ENCODE measurements at regions not wholly inside any gene's neighbourhood (a gene's known extent, or its start where the extent isn't known, plus 50 kb on each side); places are given as distances from the start of the nearest gene placed in this dataset.
"Not testable (repeated sequence)": the region's sequence is repeated elsewhere in the genome, so short reads cannot be mapped to it uniquely, and the experiment has no call there.

DNA sequence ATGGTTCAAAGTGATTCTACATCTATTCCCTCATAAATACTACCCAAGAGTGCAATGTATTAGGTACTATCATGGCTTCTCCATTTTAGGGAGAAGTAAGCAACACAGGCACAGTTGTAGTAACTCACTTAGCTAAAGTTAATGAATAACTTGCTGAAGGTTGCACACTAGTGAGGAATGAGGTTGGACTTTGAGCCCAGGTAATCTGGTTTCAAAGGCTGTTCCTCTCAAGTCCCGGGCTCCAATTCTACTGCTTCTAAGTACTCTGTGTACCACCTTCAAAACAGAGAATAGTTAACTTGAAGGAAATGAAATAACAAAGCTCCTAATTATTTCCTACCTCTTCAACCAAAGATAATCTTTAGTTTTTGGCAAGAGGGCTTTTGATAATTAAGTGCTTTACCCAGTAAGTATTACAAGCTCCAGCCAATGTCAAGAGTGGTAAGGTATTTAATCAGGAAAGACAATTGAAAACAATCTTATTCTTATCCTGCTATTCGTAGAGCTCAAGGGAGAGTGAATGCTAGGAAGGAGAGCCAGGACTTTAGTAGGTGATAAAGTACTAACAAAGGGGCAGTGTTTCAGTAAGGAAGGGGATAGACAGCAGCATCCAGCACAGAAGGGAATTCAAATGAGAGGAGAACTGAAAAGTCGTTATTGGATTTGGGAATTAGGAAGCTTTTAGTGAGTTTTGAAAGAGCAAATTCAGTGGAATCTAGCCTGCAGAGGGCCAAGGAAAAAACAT lies 158.2 kb upstream of the PTPRZ1 start:
- H3K4me3 ChIP-seq (ENCODE audit: low read depth, low read length), result no peak overlapping the region
- DNase-seq (ENCODE audit: low read depth), result no peak
- no peak for TF ChIP-seq CTCF (IDR thresholded peaks at IDR 0.05; ENCODE audit: insufficient read depth, low read depth, low read length, missing control alignments)

- not testable (repeated sequence) for DNase-seq (ENCODE audit: low read depth); H3K4me3 ChIP-seq (ENCODE audit: low read depth, low read length)
These were observed 160.0 kb upstream of the PTPRZ1 start for GRCh38 chr7:121712961-121713360.

DNA sequence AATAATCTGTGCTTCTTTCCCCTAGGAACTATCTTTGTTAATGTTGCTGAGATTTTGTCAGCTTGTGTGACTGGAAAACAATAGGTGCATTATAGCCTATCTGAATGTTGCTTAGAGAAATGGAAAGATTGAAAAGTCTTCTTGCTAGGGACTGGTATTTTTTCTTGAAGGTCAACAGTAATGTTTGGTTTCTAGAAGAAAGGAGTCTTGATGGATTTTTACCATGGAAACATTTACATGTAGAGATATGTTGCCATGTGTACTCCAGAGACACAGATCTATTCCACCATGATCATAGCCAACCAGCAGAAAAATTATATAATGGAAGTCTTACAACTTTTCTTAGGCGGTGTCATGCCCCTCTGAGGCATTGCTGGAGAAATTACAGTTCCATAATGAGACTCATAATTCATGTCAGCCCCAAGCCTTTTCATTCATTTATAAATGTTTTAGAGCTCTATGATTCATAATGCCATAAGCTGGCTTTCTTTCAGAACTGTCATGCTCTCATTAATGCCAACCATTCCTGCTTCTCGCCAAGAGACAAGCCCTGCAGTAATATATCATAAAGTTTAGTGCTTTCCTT lies 175.1 kb upstream of the PTPRZ1 start:
- no peak for TF ChIP-seq CTCF (IDR thresholded peaks at IDR 0.05; ENCODE audit: insufficient read depth, low read depth, low read length, missing control alignments)
- no peak for DNase-seq (ENCODE audit: low read depth)
- no peak overlapping the region for H3K4me3 ChIP-seq (ENCODE audit: low read depth, low read length)

GRCh38 chr7:121696954-121697353 lies 176.0 kb upstream of the PTPRZ1 start:
- TF ChIP-seq CTCF (IDR thresholded peaks at IDR 0.05; ENCODE audit: insufficient read depth, low read depth, low read length, missing control alignments), result no peak
- DNase-seq (ENCODE audit: low read depth), result no peak
- H3K4me3 ChIP-seq (ENCODE audit: low read depth, low read length), result no peak overlapping the region

DNA sequence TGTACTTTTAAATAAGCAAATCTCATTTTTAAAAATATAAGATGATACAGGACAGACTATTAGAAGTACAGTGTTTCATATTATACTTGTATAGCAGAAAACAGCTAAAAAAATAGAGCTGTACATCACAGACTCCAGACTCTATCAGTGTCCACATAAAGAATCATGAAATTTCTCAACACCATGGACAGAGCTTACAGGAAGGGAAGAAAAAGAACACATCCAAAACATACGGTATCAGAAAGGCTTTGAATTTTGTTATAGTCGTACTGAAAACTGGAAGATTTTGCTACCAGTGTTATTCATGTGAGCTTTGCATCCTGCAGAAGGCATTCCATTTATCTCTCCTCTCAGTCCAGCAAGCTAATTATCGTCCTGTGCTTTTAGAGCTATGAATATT lies 183.2 kb upstream of the PTPRZ1 start:
- DNase-seq (ENCODE audit: low read depth), result no peak
- TF ChIP-seq CTCF (IDR thresholded peaks at IDR 0.05; ENCODE audit: insufficient read depth, low read depth, low read length, missing control alignments), result no peak
- no peak overlapping the region for H3K4me3 ChIP-seq (ENCODE audit: low read depth, low read length)

DNA sequence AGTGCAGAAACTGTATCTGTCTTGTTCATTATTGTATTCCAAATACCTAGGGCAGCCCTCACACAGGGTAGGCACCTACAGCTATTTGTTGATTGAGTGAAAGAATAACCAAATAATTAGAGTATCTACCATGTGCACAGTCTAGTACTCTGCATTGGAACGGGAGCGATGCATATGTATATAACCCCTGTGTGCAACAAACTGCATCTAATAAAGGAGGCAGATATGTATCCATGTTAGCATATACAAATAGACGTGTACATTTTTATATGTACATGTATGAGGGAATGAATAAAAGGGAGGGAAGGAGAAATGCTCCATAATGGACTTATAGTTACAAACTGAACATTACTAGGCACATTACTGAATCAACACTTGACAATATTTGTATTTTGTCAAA lies 191.3 kb upstream of the PTPRZ1 start:
- H3K4me3 ChIP-seq (ENCODE audit: low read depth, low read length), result no peak overlapping the region
- no peak for DNase-seq (ENCODE audit: low read depth)
- no peak for TF ChIP-seq CTCF (IDR thresholded peaks at IDR 0.05; ENCODE audit: insufficient read depth, low read depth, low read length, missing control alignments)

DNA sequence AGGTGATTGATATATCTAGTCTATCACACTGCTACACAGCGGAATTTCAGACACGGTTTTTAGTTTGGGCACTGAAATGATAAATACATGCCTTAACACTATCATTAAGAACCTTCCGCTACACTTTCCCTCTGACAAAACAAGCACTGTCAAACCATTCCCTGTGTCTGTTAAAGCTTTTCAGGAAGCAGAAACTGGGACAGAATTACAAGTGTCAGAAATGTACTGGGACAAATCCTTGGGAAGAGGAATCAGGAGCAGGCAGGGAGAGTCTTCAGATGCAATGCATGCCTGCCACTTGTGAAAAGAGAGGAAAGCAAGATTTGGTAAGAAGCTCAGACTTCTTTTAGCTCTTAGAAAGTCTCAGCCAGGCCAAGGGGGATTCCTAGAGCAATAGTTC lies 196.8 kb upstream of the PTPRZ1 start:
- no peak for TF ChIP-seq CTCF (IDR thresholded peaks at IDR 0.05; ENCODE audit: insufficient read depth, low read depth, low read length, missing control alignments)
- DNase-seq (ENCODE audit: low read depth), result no peak
- no peak overlapping the region for H3K4me3 ChIP-seq (ENCODE audit: low read depth, low read length)

DNA sequence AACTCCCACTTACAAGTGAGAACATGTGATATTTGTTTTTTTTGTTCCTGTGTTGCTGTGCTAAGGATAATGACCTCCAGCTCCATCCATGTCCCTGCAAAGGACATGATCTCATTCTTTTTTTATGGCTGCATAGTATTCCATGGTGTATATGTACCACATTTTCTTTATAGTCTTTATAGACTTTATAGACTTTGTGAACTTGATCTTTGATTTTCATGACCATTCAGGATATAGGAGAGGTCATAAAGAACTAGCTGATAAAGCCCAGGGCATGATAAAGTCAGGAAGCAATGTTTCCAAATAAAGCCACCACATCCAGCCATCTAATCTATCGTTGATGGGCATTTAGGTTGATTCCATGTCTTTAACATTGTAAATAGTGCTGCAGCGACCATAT lies 198.5 kb upstream of the PTPRZ1 start:
- not testable (repeated sequence) for DNase-seq (ENCODE audit: low read depth); H3K4me3 ChIP-seq (ENCODE audit: low read depth, low read length)

Measured in GM12865 (cell line).